Adrenal gland (tissue), 5 donors: ENCODE measurements at regions not wholly inside any gene's neighbourhood (a gene's known extent, or its start where the extent isn't known, plus 50 kb on each side); places are given as distances from the start of the nearest gene placed in this dataset.

Experiments
- CTCF ChIP-seq, 6 experiments: fragments of 450-650 bp in 4 of 6; fragments of 200-600 bp in 2 of 6; sonication (generic) in 1 of 6; IDR thresholded peaks; 1 replicate in 5 of 6; 2 replicates in 1 of 6; pipeline versions ENCODE4 v1.5.1 to v1.8.0; 2016 to 2021; ENCODE audit warnings: antibody characterized with exemption in 6 of 6, mild to moderate bottlenecking in 2 of 6, moderate library complexity in 1 of 6
- POLR2A ChIP-seq, 2 donors: fragments of 450-650 bp; IDR thresholded peaks; one replicate each; pipeline ENCODE4 v1.6.1; 2017; ENCODE audit warnings: antibody characterized with exemption in 2 of 2, mild to moderate bottlenecking in 2 of 2, moderate library complexity in 1 of 2
- donor health status: DM: no; HTN: no; CAD: no.

- TF ChIP-seq CTCF (IDR thresholded peaks at IDR 0.05): no peak
- TF ChIP-seq POLR2A (IDR thresholded peaks at IDR 0.05): no peak
Observed at GRCh38 chr4:66430856-66431255, 760.6 kb upstream of the EPHA5 start.
